ENCODE measurements at regions not wholly inside any gene's neighbourhood (a gene's known extent, or its start where the extent isn't known, plus 50 kb on each side); places are given as distances from the start of the nearest gene placed in this dataset.

GRCh38 chr3:177538750-177539730 lies 341.8 kb upstream of the TBL1XR1 start:
- TF ChIP-seq USF1 (CRISPR knock-in tag; IDR thresholded peaks at IDR 0.05) (no peak), NR2C2 (CRISPR knock-in tag; IDR thresholded peaks at IDR 0.05) (no peak), FOXK1 (CRISPR knock-in tag; IDR thresholded peaks at IDR 0.05) (no peak), TCF7 (CRISPR knock-in tag; IDR thresholded peaks at IDR 0.05; ENCODE audit: low read depth) (no peak), FOXJ3 (CRISPR knock-in tag; IDR thresholded peaks at IDR 0.05; ENCODE audit: borderline replicate concordance) (no peak), FOXP1 (CRISPR knock-in tag; IDR thresholded peaks at IDR 0.05; ENCODE audit: borderline replicate concordance) (no peak)
- TF ChIP-seq, protein P1, sequence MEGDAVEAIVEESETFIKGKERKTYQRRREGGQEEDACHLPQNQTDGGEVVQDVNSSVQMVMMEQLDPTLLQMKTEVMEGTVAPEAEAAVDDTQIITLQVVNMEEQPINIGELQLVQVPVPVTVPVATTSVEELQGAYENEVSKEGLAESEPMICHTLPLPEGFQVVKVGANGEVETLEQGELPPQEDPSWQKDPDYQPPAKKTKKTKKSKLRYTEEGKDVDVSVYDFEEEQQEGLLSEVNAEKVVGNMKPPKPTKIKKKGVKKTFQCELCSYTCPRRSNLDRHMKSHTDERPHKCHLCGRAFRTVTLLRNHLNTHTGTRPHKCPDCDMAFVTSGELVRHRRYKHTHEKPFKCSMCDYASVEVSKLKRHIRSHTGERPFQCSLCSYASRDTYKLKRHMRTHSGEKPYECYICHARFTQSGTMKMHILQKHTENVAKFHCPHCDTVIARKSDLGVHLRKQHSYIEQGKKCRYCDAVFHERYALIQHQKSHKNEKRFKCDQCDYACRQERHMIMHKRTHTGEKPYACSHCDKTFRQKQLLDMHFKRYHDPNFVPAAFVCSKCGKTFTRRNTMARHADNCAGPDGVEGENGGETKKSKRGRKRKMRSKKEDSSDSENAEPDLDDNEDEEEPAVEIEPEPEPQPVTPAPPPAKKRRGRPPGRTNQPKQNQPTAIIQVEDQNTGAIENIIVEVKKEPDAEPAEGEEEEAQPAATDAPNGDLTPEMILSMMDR (IDR thresholded peaks at IDR 0.05) = no peak
- TF ChIP-seq, protein P2, sequence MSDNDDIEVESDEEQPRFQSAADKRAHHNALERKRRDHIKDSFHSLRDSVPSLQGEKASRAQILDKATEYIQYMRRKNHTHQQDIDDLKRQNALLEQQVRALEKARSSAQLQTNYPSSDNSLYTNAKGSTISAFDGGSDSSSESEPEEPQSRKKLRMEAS (CRISPR knock-in tag; IDR thresholded peaks at IDR 0.05) = no peak
- TF ChIP-seq, protein P3, sequence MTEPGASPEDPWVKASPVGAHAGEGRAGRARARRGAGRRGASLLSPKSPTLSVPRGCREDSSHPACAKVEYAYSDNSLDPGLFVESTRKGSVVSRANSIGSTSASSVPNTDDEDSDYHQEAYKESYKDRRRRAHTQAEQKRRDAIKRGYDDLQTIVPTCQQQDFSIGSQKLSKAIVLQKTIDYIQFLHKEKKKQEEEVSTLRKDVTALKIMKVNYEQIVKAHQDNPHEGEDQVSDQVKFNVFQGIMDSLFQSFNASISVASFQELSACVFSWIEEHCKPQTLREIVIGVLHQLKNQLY (CRISPR knock-in tag; IDR thresholded peaks at IDR 0.05) = no peak
- TF ChIP-seq, protein P4, sequence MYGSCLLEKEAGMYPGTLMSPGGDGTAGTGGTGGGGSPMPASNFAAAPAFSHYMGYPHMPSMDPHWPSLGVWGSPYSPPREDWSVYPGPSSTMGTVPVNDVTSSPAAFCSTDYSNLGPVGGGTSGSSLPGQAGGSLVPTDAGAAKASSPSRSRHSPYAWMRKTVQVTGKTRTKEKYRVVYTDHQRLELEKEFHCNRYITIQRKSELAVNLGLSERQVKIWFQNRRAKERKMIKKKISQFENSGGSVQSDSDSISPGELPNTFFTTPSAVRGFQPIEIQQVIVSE (CRISPR knock-in tag; IDR thresholded peaks at IDR 0.05; ENCODE audit: borderline replicate concordance) = no peak
